Neural progenitor cell (in vitro differentiated cells): ENCODE measurements at regions not wholly inside any gene's neighbourhood (a gene's known extent, or its start where the extent isn't known, plus 50 kb on each side); places are given as distances from the start of the nearest gene placed in this dataset.

Experiments used
- DNase-seq: peaks from one replicate; pipeline ENCODE4 v3.0.0-alpha.2; 2016; ENCODE audit warnings: low spot score
- H2AFZ ChIP-seq: fragments of 200-600 bp; sonication (generic); replicated peaks from 2 replicates; pipeline ENCODE4 v1.6.1; 2016; ENCODE audit warnings: antibody characterized with exemption
- H3F3A ChIP-seq: fragments of 200-600 bp; sonication (generic); 2 replicates; pipeline ENCODE4 v1.6.1; 2016; ENCODE audit warnings: antibody characterized with exemption, low read depth
- H3K27ac ChIP-seq: fragments of 200-600 bp; sonication (generic); 2 replicates; pipeline ENCODE4 v1.5.1; 2016; ENCODE audit warnings: mild to moderate bottlenecking
- H3K27me3 ChIP-seq: fragments of 200-600 bp; sonication (generic); 2 replicates; pipeline ENCODE4 v1.6.1; 2016; ENCODE audit warnings: mild to moderate bottlenecking, moderate library complexity
- H3K36me3 ChIP-seq: fragments of 200-600 bp; sonication (generic); 2 replicates; pipeline ENCODE4 v1.5.1; 2016
- H3K4me1 ChIP-seq: fragments of 200-600 bp; sonication (generic); 2 replicates; pipeline ENCODE4 v1.6.1; 2016; ENCODE audit warnings: mixed run types
- H3K4me2 ChIP-seq: fragments of 200-600 bp; sonication (generic); 2 replicates; pipeline ENCODE4 v1.6.1; 2016
- H3K4me3 ChIP-seq: fragments of 200-600 bp; sonication (generic); 2 replicates; pipeline ENCODE4 v1.5.1; 2016
- H3K79me2 ChIP-seq: fragments of 200-600 bp; sonication (generic); 2 replicates; pipeline ENCODE4 v1.6.1; 2016; ENCODE audit warnings: low read depth
- H3K9ac ChIP-seq: fragments of 200-600 bp; sonication (generic); 2 replicates; pipeline ENCODE4 v1.6.1; 2016
- H3K9me3 ChIP-seq: fragments of 200-600 bp; sonication (generic); 2 replicates; pipeline ENCODE4 v1.5.1; 2016; ENCODE audit warnings: low read depth
- H4K20me1 ChIP-seq: fragments of 200-600 bp; sonication (generic); 2 replicates; pipeline ENCODE4 v1.6.1; 2016; ENCODE audit warnings: low read depth
- H3K27ac Mint-ChIP-seq: 3 replicates; pipeline ENCODE4 v1.8.0; 2021; ENCODE audit warnings: mixed read lengths
- H3K27me3 Mint-ChIP-seq: 2 replicates; pipeline ENCODE4 v1.8.0; 2022; ENCODE audit warnings: low read depth, mild to moderate bottlenecking, inconsistent platforms, moderate library complexity, mixed read lengths; ENCODE audit not compliant: insufficient read depth
- H3K36me3 Mint-ChIP-seq: 3 replicates; pipeline ENCODE4 v1.8.0; 2021; ENCODE audit warnings: mixed read lengths
- H3K4me1 Mint-ChIP-seq: 3 replicates; pipeline ENCODE4 v1.8.0; 2021; ENCODE audit warnings: mixed read lengths
- H3K4me3 Mint-ChIP-seq: 3 replicates; pipeline ENCODE4 v1.8.0; 2021; ENCODE audit warnings: mild to moderate bottlenecking, moderate library complexity, mixed read lengths
- H3K9me3 Mint-ChIP-seq: 3 replicates; pipeline ENCODE4 v1.8.0; 2020; ENCODE audit warnings: mixed read lengths
- EZH2 ChIP-seq: fragments of 200-600 bp; sonication (generic); IDR thresholded peaks from 2 replicates; pipeline ENCODE4 v1.6.1; 2017; ENCODE audit warnings: antibody characterized with exemption, mild to moderate bottlenecking, moderate library complexity
- EZH2phosphoT487 ChIP-seq: fragments of 200-600 bp; sonication (generic); IDR thresholded peaks from 2 replicates; pipeline ENCODE4 v1.6.1; 2017; ENCODE audit warnings: antibody characterized with exemption
- TF ChIP-seq, protein P1 (sequence below): fragments of 200-600 bp; sonication (generic); IDR thresholded peaks from 2 replicates; pipeline ENCODE4 v1.5.1; 2017; ENCODE audit warnings: antibody characterized with exemption, mild to moderate bottlenecking

DNA sequence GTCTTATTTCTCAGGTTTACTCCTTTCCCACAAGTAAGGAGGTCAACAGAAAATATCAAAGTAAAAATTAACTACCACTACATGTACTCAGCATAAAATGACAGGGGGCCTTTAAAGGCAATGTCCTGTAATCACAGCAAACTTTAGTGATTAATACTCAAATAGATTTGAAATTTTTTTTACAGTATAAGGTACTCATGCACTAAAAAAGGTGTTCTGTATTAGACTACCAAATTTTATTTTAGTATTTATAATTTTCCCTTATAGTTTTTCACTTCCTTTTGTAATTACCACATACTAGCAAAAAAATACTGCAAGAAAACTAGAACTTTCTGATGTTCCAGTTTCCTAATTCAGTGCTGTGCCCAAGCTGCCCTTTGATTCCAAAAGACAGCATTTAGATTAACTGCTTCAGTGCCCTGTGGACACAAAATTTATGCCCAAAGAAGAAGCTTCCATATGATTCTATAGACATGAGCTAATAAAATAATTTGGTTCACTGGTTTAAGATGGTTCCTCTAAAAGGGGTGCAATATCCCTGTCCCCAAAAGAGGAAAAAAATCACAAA lies 70.6 kb downstream of the KLF12 start:
- Histone ChIP-seq H4K20me1 (no peaks in the 10 kb centered on the region), H3K9me3 (no peaks in the 10 kb centered on the region), H2AFZ (no peak overlapping the region), H3K4me1 (no peaks in the 10 kb centered on the region), H3K4me3 (no peak overlapping the region), H3K4me2 (no peak overlapping the region), H3F3A (no peaks in the 10 kb centered on the region), H3K27ac (no peak overlapping the region), H3K9ac (no peak overlapping the region), H3K27me3 (no peaks in the 10 kb centered on the region), H3K36me3 (no peaks in the 10 kb centered on the region), H3K79me2 (no peaks in the 10 kb centered on the region)
- TF ChIP-seq, protein P1, sequence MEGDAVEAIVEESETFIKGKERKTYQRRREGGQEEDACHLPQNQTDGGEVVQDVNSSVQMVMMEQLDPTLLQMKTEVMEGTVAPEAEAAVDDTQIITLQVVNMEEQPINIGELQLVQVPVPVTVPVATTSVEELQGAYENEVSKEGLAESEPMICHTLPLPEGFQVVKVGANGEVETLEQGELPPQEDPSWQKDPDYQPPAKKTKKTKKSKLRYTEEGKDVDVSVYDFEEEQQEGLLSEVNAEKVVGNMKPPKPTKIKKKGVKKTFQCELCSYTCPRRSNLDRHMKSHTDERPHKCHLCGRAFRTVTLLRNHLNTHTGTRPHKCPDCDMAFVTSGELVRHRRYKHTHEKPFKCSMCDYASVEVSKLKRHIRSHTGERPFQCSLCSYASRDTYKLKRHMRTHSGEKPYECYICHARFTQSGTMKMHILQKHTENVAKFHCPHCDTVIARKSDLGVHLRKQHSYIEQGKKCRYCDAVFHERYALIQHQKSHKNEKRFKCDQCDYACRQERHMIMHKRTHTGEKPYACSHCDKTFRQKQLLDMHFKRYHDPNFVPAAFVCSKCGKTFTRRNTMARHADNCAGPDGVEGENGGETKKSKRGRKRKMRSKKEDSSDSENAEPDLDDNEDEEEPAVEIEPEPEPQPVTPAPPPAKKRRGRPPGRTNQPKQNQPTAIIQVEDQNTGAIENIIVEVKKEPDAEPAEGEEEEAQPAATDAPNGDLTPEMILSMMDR: no peak
- TF ChIP-seq EZH2phosphoT487: no peak
- TF ChIP-seq EZH2: no peak
- Mint-ChIP-seq H3K4me3 (no peak overlapping the region), H3K36me3 (peaks cover 20% of the 10 kb centered on the region), H3K4me1 (peaks cover 12% of the 10 kb centered on the region), H3K27me3 (no peaks in the 10 kb centered on the region), H3K9me3 (peaks cover 23% of the 10 kb centered on the region), H3K27ac (no peak overlapping the region)
- DNase-seq: no peak

- peaks cover 20% of the 10 kb centered on the region for H3K36me3 Mint-ChIP-seq
- no peaks in the 10 kb centered on the region for H3K79me2 ChIP-seq
- no peak overlapping the region for H3K27ac Mint-ChIP-seq
Measured at GRCh38 chr13:74062933-74063332, 71.3 kb downstream of the KLF12 start.

DNA sequence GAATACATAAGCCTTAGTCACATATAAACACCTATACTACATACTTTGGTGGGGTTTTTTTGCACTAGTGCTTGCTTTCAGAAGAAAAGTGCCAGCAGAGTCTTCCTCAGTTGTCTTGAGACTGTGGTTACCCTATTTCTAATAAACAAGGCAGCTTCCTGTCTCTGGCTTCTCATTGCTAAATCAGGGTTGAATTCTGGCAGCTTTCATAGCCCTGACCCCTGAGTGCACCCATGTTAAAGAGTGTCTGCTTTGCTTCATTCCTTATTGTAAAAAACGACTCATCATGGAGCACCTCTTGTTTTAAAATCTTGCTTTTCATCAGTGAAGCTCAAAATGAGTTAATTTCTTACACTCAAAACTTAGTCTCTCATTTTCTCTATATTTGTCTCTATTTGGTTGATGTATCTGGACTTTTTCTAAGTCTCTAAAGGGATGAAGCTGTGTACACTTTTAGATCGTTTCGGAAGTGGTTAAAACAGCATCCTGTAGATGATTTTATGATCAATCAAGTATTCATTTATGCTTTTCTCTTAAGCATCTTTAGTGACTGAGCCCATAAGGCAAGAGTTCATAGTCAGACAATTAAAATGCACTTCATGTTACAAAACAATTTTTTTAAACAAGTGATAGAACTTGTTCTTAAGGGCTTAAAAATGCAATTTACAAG lies 72.1 kb downstream of the KLF12 start:
- Mint-ChIP-seq H3K27ac (no peak overlapping the region), H3K9me3 (peaks cover 26% of the 10 kb centered on the region), H3K27me3 (no peaks in the 10 kb centered on the region), H3K36me3 (peaks cover 23% of the 10 kb centered on the region), H3K4me1 (peaks cover 18% of the 10 kb centered on the region), H3K4me3 (no peak overlapping the region)
- H3K4me2 ChIP-seq: no peak overlapping the region
- TF ChIP-seq EZH2phosphoT487: no peak
- TF ChIP-seq, protein P1: no peak
- TF ChIP-seq EZH2: no peak
- H4K20me1 ChIP-seq: no peaks in the 10 kb centered on the region
- no peaks in the 10 kb centered on the region for H3K36me3 ChIP-seq
- H3K79me2 ChIP-seq: no peaks in the 10 kb centered on the region
- peaks cover 6% of the 10 kb centered on the region for H3K4me1 ChIP-seq
- no peak overlapping the region for H3K4me3 ChIP-seq
- no peaks in the 10 kb centered on the region for H3K9me3 ChIP-seq
- H3K27me3 ChIP-seq: no peaks in the 10 kb centered on the region
- no peak overlapping the region for H2AFZ ChIP-seq
- no peaks in the 10 kb centered on the region for H3F3A ChIP-seq
- no peak for DNase-seq
- no peak overlapping the region for H3K27ac ChIP-seq
- no peak overlapping the region for H3K9ac ChIP-seq

More at GRCh38 chr13:74062933-74063332, 71.3 kb downstream of the KLF12 start:
- Histone ChIP-seq H3K4me2 (no peak overlapping the region), H3F3A (no peaks in the 10 kb centered on the region), H3K9me3 (no peaks in the 10 kb centered on the region), H2AFZ (no peak overlapping the region), H3K9ac (no peak overlapping the region), H3K27me3 (no peaks in the 10 kb centered on the region), H4K20me1 (no peaks in the 10 kb centered on the region), H3K4me1 (no peaks in the 10 kb centered on the region), H3K27ac (no peak overlapping the region), H3K36me3 (no peaks in the 10 kb centered on the region), H3K4me3 (no peak overlapping the region)
- Mint-ChIP-seq H3K4me3 (no peak overlapping the region), H3K4me1 (peaks cover 13% of the 10 kb centered on the region), H3K9me3 (peaks cover 23% of the 10 kb centered on the region), H3K27me3 (no peaks in the 10 kb centered on the region)
- DNase-seq: no peak
- TF ChIP-seq, protein P1: no peak
- TF ChIP-seq EZH2 (no peak), EZH2phosphoT487 (no peak)
